K562 (cell line): ENCODE measurements at regions not wholly inside any gene's neighbourhood (a gene's known extent, or its start where the extent isn't known, plus 50 kb on each side); places are given as distances from the start of the nearest gene placed in this dataset.

Source experiments
- ATAC-seq: fragments of 200-7000 bp; cut with Tn5 transposase; 3 replicates; pipeline ENCODE4 v1.9.1; 2020; ENCODE audit warnings: moderate library complexity
- BruUV-seq: library from RNA; stranded (reverse); fragments of 400-500 nt; replicated peaks from 2 replicates; lab custom pipeline; 2021; lab: Mats Ljungman, UMichigan
- CTCF ChIA-PET: fragments of 300-600 bp; formaldehyde crosslinking; extraction: SDS; loops from one replicate; lab custom pipeline; 2021; ENCODE audit warnings: low intra/inter-chr PET ratio; lab: Yijun Ruan, JAX
- POLR2A ChIA-PET: fragments of 300-600, 350-650 bp; sonication (Branson Sonifier 250); formaldehyde crosslinking; extraction: SDS; loops from one replicate; lab custom pipeline; 2021; ENCODE audit warnings: antibody characterized with exemption, inconsistent platforms; lab: Yijun Ruan, JAX
- DNase-seq, 4 experiments: peaks; one replicate each; pipeline versions ENCODE4 v3.0.0 to v3.0.0-alpha.2; 2011 to 2018; ENCODE audit warnings: low spot score in 3 of 4, mixed read lengths in 3 of 4; ENCODE audit errors: extremely low read depth in 1 of 4
- FAIRE-seq: peaks from 2 replicates; lab custom pipeline; 2011; peaks lifted over from hg19 to GRCh38; lab: Jason Lieb, UNC
- H2AFZ ChIP-seq: 2 replicates; pipeline ENCODE4 v1.6.0; 2011; ENCODE audit warnings: low read depth, low read length, control low read depth, inconsistent platforms
- H3K27ac ChIP-seq: fragments of 200-600 bp; 3 replicates; pipeline ENCODE4 v1.8.0; 2011; ENCODE audit warnings: low read depth, mild to moderate bottlenecking, control low read depth, inconsistent platforms, low read length, moderate library complexity, mixed read lengths; ENCODE audit errors: extremely low read depth
- H3K27me3 ChIP-seq, 2 experiments: fragments of 300-600 bp in 1 of 2; 2 replicates in 1 of 2; 3 replicates in 1 of 2; pipeline versions ENCODE4 v1.6.0 to v1.8.0; 2011; ENCODE audit warnings: inconsistent platforms in 2 of 2, low read length in 2 of 2, mild to moderate bottlenecking in 1 of 2, mixed read lengths in 1 of 2, moderate library complexity in 1 of 2; ENCODE audit not compliant: control insufficient read depth in 2 of 2, insufficient read depth in 2 of 2
- H3K36me3 ChIP-seq: fragments of 300-600 bp; 3 replicates; pipeline ENCODE4 v1.8.0; 2011; ENCODE audit warnings: mild to moderate bottlenecking, low read length, inconsistent platforms; ENCODE audit not compliant: control insufficient read depth, insufficient read depth
- H3K4me1 ChIP-seq, 2 experiments: fragments of 200-600 bp in 1 of 2; replicated peaks in 1 of 2; 2 replicates in 1 of 2; 3 replicates in 1 of 2; pipeline versions ENCODE4 v1.5.1 to v1.8.0; 2011; ENCODE audit warnings: inconsistent platforms in 2 of 2, low read length in 2 of 2, mild to moderate bottlenecking in 1 of 2, mixed read lengths in 1 of 2, moderate library complexity in 1 of 2; ENCODE audit not compliant: control insufficient read depth in 2 of 2, insufficient read depth in 2 of 2
- H3K4me2 ChIP-seq: 2 replicates; pipeline ENCODE4 v1.6.1; 2011; ENCODE audit warnings: low read length, control low read depth, inconsistent platforms, mixed read lengths; ENCODE audit not compliant: insufficient read depth
- H3K4me3 ChIP-seq: fragments of 200-600 bp; sonication (generic), shearing (Covaris generic); 2 replicates; pipeline ENCODE4 v1.5.1; 2016; ENCODE audit warnings: control low read depth, inconsistent platforms
- H3K79me2 ChIP-seq: fragments of 200-600 bp; 3 replicates; pipeline ENCODE4 v1.8.0; 2011; ENCODE audit warnings: low read length, inconsistent platforms; ENCODE audit not compliant: control insufficient read depth, insufficient read depth
- H3K9ac ChIP-seq, 2 experiments: 2 replicates each; pipeline versions ENCODE4 v1.6.0 to v1.6.1; 2011; ENCODE audit warnings: low read depth in 2 of 2, low read length in 2 of 2, control low read depth in 1 of 2, inconsistent platforms in 1 of 2, mild to moderate bottlenecking in 1 of 2, mixed read lengths in 1 of 2; ENCODE audit not compliant: insufficient read depth in 1 of 2
- H3K9me1 ChIP-seq: one replicate; pipeline ENCODE4 v1.6.0; 2011; ENCODE audit warnings: inconsistent platforms, mild to moderate bottlenecking, low read length, moderate library complexity; ENCODE audit not compliant: control insufficient read depth, insufficient read depth
- H3K9me3 ChIP-seq: replicated peaks from 2 replicates; pipeline ENCODE4 v1.5.1; 2011; ENCODE audit warnings: low read depth, low read length, inconsistent platforms; ENCODE audit not compliant: control insufficient read depth, insufficient read depth
- H4K20me1 ChIP-seq: replicated peaks from 2 replicates; pipeline ENCODE4 v1.6.1; 2011; ENCODE audit warnings: low read length, inconsistent platforms, mixed read lengths; ENCODE audit not compliant: control insufficient read depth, insufficient read depth
- MED1 ChIP-seq: sonication (generic); formaldehyde crosslinking; IDR thresholded peaks from 2 replicates; pipeline ENCODE4 v1.8.1; 2023; ENCODE audit warnings: missing genetic modification reagents, borderline replicate concordance
- MTA3 ChIP-seq: fragments of 450-650 bp; formaldehyde crosslinking; IDR thresholded peaks from 2 replicates; pipeline ENCODE4 v1.6.1; 2017; ENCODE audit warnings: mild to moderate bottlenecking, borderline replicate concordance
- MYNN ChIP-seq, 2 experiments: sonication (generic); formaldehyde crosslinking in 1 of 2; IDR thresholded peaks; 2 replicates each; pipeline versions ENCODE4 v1.5.0 to v1.6.1; 2016 to 2020; ENCODE audit warnings: antibody characterized with exemption in 1 of 2, missing genetic modification reagents in 1 of 2
- POLR2G ChIP-seq: fragments of 200-400 bp; formaldehyde crosslinking; IDR thresholded peaks from 2 replicates; pipeline ENCODE4 v1.6.1; 2017; ENCODE audit warnings: low read depth, mild to moderate bottlenecking, antibody characterized with exemption, low read length, moderate library complexity
- WGBS: fragments of 100-300 bp; shearing (Covaris generic); methylation state at CpG from one replicate; pipeline ENCODE4 v1.1.6; 2016; ENCODE audit warnings: low coverage, mixed read lengths; ENCODE audit not compliant: insufficient coverage; ENCODE audit errors: missing lambda C conversion rate; 5-methylcytosine and 5-hydroxymethylcytosine counted together
- in situ Hi-C: fragments of 300-500 bp; cut with MboI; formaldehyde crosslinking; loops from 4 replicates; pipeline ENCODE4 v1.15.0; 2018; ENCODE audit warnings: inconsistent platforms, mixed read lengths
- intact Hi-C: fragments of 100-400 bp; cut with micrococcal nuclease; formaldehyde crosslinking; loops from 2 replicates; pipeline ENCODE4 v1.14.2; 2022
- TF ChIP-seq, protein P1 (sequence below), 2 experiments: IDR thresholded peaks; 2 replicates each; pipeline ENCODE4 v1.6.1; 2011; ENCODE audit warnings: borderline replicate concordance in 1 of 2, control low read depth in 1 of 2, low read depth in 1 of 2, low read length in 1 of 2, mild to moderate bottlenecking in 1 of 2, mixed read lengths in 1 of 2, moderate library complexity in 1 of 2; ENCODE audit not compliant: insufficient read depth in 1 of 2, insufficient read length in 1 of 2, poor library complexity in 1 of 2, severe bottlenecking in 1 of 2; ENCODE audit errors: extremely low read depth in 1 of 2

DNA sequence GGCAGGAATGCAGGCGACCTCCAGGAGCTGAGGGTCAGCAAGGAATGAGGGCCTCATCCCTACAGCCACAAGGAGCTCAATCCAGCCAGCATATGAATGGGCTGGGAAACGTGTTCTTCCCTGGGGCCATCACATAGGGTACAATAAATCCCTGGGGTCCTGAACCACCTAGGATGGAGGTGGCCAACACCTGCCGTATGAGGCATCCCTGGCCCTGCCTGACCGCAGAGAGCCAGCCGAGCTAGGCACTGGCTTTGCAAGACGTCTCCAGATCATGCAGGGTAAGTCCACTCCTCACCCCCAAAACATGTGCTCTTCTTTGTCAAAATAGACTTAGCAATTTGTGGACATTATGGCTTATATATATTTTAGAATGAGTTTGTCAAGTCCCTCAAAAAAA is 303.7 kb upstream of the DIO3 start:
- no peak for FAIRE-seq
- no peaks in the 10 kb centered on the region for H3K36me3 ChIP-seq
- POLR2A ChIA-PET: no interaction called here
- no peak overlapping the region for H2AFZ ChIP-seq
- H3K4me2 ChIP-seq: no peak overlapping the region
- no peak for ATAC-seq
- BruUV-seq: no TSS peak
- TF ChIP-seq MYNN (IDR thresholded peaks at IDR 0.05) (no peak), MYNN (CRISPR knock-in tag; IDR thresholded peaks at IDR 0.05) (no peak), MED1 (CRISPR knock-in tag) (no peak), POLR2G (no peak), MTA3 (no peak)
- H3K27ac ChIP-seq: no peak overlapping the region
- H3K9me1 ChIP-seq: no peaks in the 10 kb centered on the region
- no peaks in the 10 kb centered on the region for H3K4me1 ChIP-seq
- WGBS: 0% methylated on average over 6 of the region's 6 CpGs
- in situ Hi-C loops (no loop called here), intact Hi-C loops (no loop called here)
- CTCF ChIA-PET: no interaction called here
- no peaks in the 10 kb centered on the region for H3K79me2 ChIP-seq
- DNase-seq: no peak
- no peaks in the 10 kb centered on the region; the same call in 1 of the 2 replicates for H4K20me1 ChIP-seq
- H3K27me3 ChIP-seq: peaks cover 3 to 26% of the 10 kb centered on the region in 2 experiments; a peak in 3 of 5 replicates
- H3K4me3 ChIP-seq: no peak overlapping the region
- H3K9ac ChIP-seq: no peak overlapping the region
- no peaks in the 10 kb centered on the region for H3K9me3 ChIP-seq

DNA sequence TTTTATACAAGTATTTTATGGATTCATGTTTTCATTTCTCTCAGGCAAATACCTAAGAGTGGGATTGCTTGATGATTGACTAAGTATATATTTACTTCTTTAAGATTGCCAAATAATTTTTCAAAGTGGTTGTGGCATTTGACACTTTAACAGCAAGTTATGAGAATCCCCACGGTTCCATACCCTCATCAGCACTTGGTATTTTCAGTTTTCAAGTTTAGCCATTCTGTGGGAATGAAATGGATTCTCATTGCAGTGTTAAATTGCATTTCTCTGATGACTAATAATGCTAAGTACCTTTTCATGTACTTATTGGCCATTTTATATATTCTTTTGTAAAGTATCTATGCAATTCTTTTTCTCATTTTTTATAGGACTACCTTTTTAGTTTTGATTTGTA is 301.5 kb upstream of the DIO3 start:
- intact Hi-C loops: no loop called here
- H3K9me1 ChIP-seq: no peaks in the 10 kb centered on the region
- BruUV-seq: no TSS peak
- no peaks in the 10 kb centered on the region for H3K36me3 ChIP-seq
- H3K4me2 ChIP-seq: no peak overlapping the region
- H3K27ac ChIP-seq: no peak overlapping the region
- FAIRE-seq (no peak), DNase-seq (no peak), ATAC-seq (no peak)
- POLR2A ChIA-PET: no interaction called here
- TF ChIP-seq, protein P1, sequence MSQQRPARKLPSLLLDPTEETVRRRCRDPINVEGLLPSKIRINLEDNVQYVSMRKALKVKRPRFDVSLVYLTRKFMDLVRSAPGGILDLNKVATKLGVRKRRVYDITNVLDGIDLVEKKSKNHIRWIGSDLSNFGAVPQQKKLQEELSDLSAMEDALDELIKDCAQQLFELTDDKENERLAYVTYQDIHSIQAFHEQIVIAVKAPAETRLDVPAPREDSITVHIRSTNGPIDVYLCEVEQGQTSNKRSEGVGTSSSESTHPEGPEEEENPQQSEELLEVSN (IDR thresholded peaks at IDR 0.05; ENCODE audit: borderline replicate concordance in 1 of 2, extremely low read depth in 1 of 2, insufficient read depth in 1 of 2, insufficient read length in 1 of 2, low read depth in 1 of 2, low read length in 1 of 2, poor library complexity in 1 of 2, severe bottlenecking in 1 of 2): no peak
- H3K79me2 ChIP-seq: no peaks in the 10 kb centered on the region
- H3K9ac ChIP-seq: no peak overlapping the region
- CTCF ChIA-PET: no interaction called here
- H3K9me3 ChIP-seq: no peaks in the 10 kb centered on the region
- WGBS: 0% methylated on average over 1 of the region's 1 CpG
- no peak overlapping the region for H3K4me3 ChIP-seq
- peaks cover 3 to 17% of the 10 kb centered on the region in 2 experiments; a peak in 3 of 5 replicates for H3K27me3 ChIP-seq
- in situ Hi-C loops: no loop called here
- no peaks in the 10 kb centered on the region for H3K4me1 ChIP-seq
- no peak overlapping the region for H2AFZ ChIP-seq
- H4K20me1 ChIP-seq: no peaks in the 10 kb centered on the region; the same call in 1 of the 2 replicates
